Neural cell (in vitro differentiated cells): ENCODE measurements at regions not wholly inside any gene's neighbourhood (a gene's known extent, or its start where the extent isn't known, plus 50 kb on each side); places are given as distances from the start of the nearest gene placed in this dataset.

ENCODE experiments used
- H2AFZ ChIP-seq: fragments of 200-600, 300-800 bp; sonication (generic), shearing (Covaris generic); 2 replicates; pipeline ENCODE4 v1.6.0; 2014; ENCODE audit warnings: low read depth, mild to moderate bottlenecking, antibody characterized with exemption, low read length, moderate library complexity
- H3F3A ChIP-seq: fragments of 200-600 bp; shearing (Covaris generic); 2 replicates; pipeline ENCODE4 v1.6.1; 2016; ENCODE audit warnings: mild to moderate bottlenecking, moderate library complexity, mixed read lengths, antibody characterized with exemption, low read length; ENCODE audit not compliant: insufficient read depth, poor library complexity, severe bottlenecking
- H3K27ac ChIP-seq: fragments of 200-600, 300-800 bp; sonication (generic), shearing (Covaris generic); 2 replicates; pipeline ENCODE4 v1.5.1; 2014; ENCODE audit warnings: mild to moderate bottlenecking, low read length, moderate library complexity
- H3K27me3 ChIP-seq: fragments of 300-800, 200-600 bp; sonication (generic), shearing (Covaris generic); 2 replicates; pipeline ENCODE4 v1.6.0; 2014; ENCODE audit warnings: mild to moderate bottlenecking, low read depth, low read length, moderate library complexity; ENCODE audit not compliant: insufficient read depth
- H3K36me3 ChIP-seq: fragments of 300-800, 200-600 bp; sonication (generic), shearing (Covaris generic); 2 replicates; pipeline ENCODE4 v1.5.1; 2014; ENCODE audit warnings: mild to moderate bottlenecking, antibody characterized with exemption, low read length, moderate library complexity; ENCODE audit not compliant: insufficient read depth
- H3K4me2 ChIP-seq: fragments of 300-800, 200-600 bp; sonication (generic), shearing (Covaris generic); 2 replicates; pipeline ENCODE4 v1.6.0; 2014; ENCODE audit warnings: mild to moderate bottlenecking, low read length
- H3K4me3 ChIP-seq: fragments of 300-800, 200-600 bp; sonication (generic), shearing (Covaris generic); 2 replicates; pipeline ENCODE4 v1.5.1; 2014; ENCODE audit warnings: mild to moderate bottlenecking, low read length, moderate library complexity
- H3K79me2 ChIP-seq: fragments of 200-600 bp; shearing (Covaris generic); replicated peaks from 2 replicates; pipeline ENCODE4 v1.6.0; 2014; ENCODE audit warnings: mild to moderate bottlenecking, low read length, moderate library complexity; ENCODE audit not compliant: insufficient read depth
- H3K9ac ChIP-seq: fragments of 300-800, 200-600 bp; sonication (generic), shearing (Covaris generic); 2 replicates; pipeline ENCODE4 v1.6.1; 2016; ENCODE audit warnings: mild to moderate bottlenecking, low read length, mixed read lengths
- H3K9me2 ChIP-seq: fragments of 200-600 bp; shearing (Covaris generic); 2 replicates; pipeline ENCODE4 v1.6.1; 2016; ENCODE audit warnings: mild to moderate bottlenecking, low read length, mixed read lengths; ENCODE audit not compliant: insufficient read depth
- H3K9me3 ChIP-seq: fragments of 200-600, 300-800 bp; sonication (generic), shearing (Covaris generic); 2 replicates; pipeline ENCODE4 v1.6.1; 2016; ENCODE audit warnings: mild to moderate bottlenecking, mixed run types, low read length, moderate library complexity, mixed read lengths
- H4K20me1 ChIP-seq: fragments of 200-600 bp; shearing (Covaris generic); 2 replicates; pipeline ENCODE4 v1.6.1; 2016; ENCODE audit warnings: mild to moderate bottlenecking, mixed run types; ENCODE audit not compliant: insufficient read depth
- CTCF ChIP-seq: fragments of 450-650 bp; IDR thresholded peaks from 2 replicates; pipeline ENCODE4 v1.5.1; 2014; ENCODE audit warnings: antibody characterized with exemption, mild to moderate bottlenecking, moderate library complexity; ENCODE audit not compliant: poor library complexity, severe bottlenecking
- EP300 ChIP-seq: fragments of 450-650 bp; conservative IDR thresholded peaks from 2 replicates; pipeline ENCODE4 v1.6.1; 2014; ENCODE audit warnings: antibody characterized with exemption, mild to moderate bottlenecking, moderate library complexity; ENCODE audit not compliant: poor library complexity, severe bottlenecking
- EZH2 ChIP-seq: fragments of 200-600, 300-800 bp; shearing (Covaris generic), sonication (generic); IDR thresholded peaks from 2 replicates; pipeline ENCODE4 v1.6.1; 2014; ENCODE audit warnings: antibody characterized with exemption, low read length, borderline replicate concordance, mild to moderate bottlenecking; ENCODE audit not compliant: insufficient read depth, poor library complexity, severe bottlenecking
- MXI1 ChIP-seq: fragments of 450-650 bp; conservative IDR thresholded peaks from 2 replicates; pipeline ENCODE4 v1.6.1; 2014; ENCODE audit warnings: antibody characterized with exemption, mild to moderate bottlenecking; ENCODE audit not compliant: poor library complexity, severe bottlenecking
- POLR2AphosphoS5 ChIP-seq: IDR thresholded peaks from 2 replicates; pipeline ENCODE4 v1.6.1; 2012
- RAD21 ChIP-seq: fragments of 450-650 bp; conservative IDR thresholded peaks from 2 replicates; pipeline ENCODE4 v1.6.1; 2014; ENCODE audit warnings: antibody characterized with exemption, mild to moderate bottlenecking, moderate library complexity
- REST ChIP-seq: IDR thresholded peaks from 2 replicates; pipeline ENCODE4 v1.6.1; 2012; ENCODE audit warnings: borderline replicate concordance
- SMC3 ChIP-seq: fragments of 450-650 bp; conservative IDR thresholded peaks from 2 replicates; pipeline ENCODE4 v1.6.1; 2014; ENCODE audit warnings: antibody characterized with exemption, mild to moderate bottlenecking, moderate library complexity; ENCODE audit not compliant: poor library complexity
- TAF1 ChIP-seq: IDR thresholded peaks from 2 replicates; pipeline ENCODE4 v1.6.1; 2012; ENCODE audit warnings: low read depth

- no peaks in the 10 kb centered on the region for H3K9me3 ChIP-seq
- TF ChIP-seq EP300, result no peak
- TF ChIP-seq EZH2, result no peak
- TF ChIP-seq POLR2AphosphoS5, result no peak
- TF ChIP-seq SMC3, result no peak
- TF ChIP-seq RAD21, result no peak
- no peak for TF ChIP-seq REST
- TF ChIP-seq MXI1, result no peak
- no peak for TF ChIP-seq TAF1
- TF ChIP-seq CTCF, result no peak
- H3F3A ChIP-seq, result no peaks in the 10 kb centered on the region
- H3K9me2 ChIP-seq, result no peaks in the 10 kb centered on the region
- no peak overlapping the region for H3K9ac ChIP-seq
- no peaks in the 10 kb centered on the region for H4K20me1 ChIP-seq
- H3K4me3 ChIP-seq, result no peak overlapping the region
- no peak overlapping the region for H3K4me2 ChIP-seq
- H2AFZ ChIP-seq, result no peak overlapping the region
- no peaks in the 10 kb centered on the region for H3K36me3 ChIP-seq
- H3K27ac ChIP-seq, result no peak overlapping the region
- no peaks in the 10 kb centered on the region for H3K27me3 ChIP-seq
- H3K79me2 ChIP-seq, result no peaks in the 10 kb centered on the region
These were observed 224.4 kb upstream of the GALNT17 start for GRCh38 chr7:70907259-70908247.

GRCh38 chr7:70913924-70914323 is 218.0 kb upstream of the GALNT17 start:
- H2AFZ ChIP-seq, result no peak overlapping the region
- no peaks in the 10 kb centered on the region for H3K9me3 ChIP-seq
- no peak overlapping the region for H3K4me2 ChIP-seq
- no peak overlapping the region for H3K9ac ChIP-seq
- H3K27me3 ChIP-seq, result no peaks in the 10 kb centered on the region
- H3K27ac ChIP-seq, result no peak overlapping the region
- no peaks in the 10 kb centered on the region for H4K20me1 ChIP-seq
- no peaks in the 10 kb centered on the region for H3K36me3 ChIP-seq
- no peaks in the 10 kb centered on the region for H3K9me2 ChIP-seq
- H3F3A ChIP-seq, result no peaks in the 10 kb centered on the region
- TF ChIP-seq RAD21 (no peak), EZH2 (no peak), SMC3 (no peak), REST (no peak), MXI1 (no peak), EP300 (no peak), POLR2AphosphoS5 (no peak), CTCF (no peak), TAF1 (no peak)
- no peaks in the 10 kb centered on the region for H3K79me2 ChIP-seq
- no peak overlapping the region for H3K4me3 ChIP-seq
